GM21786 (cell line): ENCODE measurements at regions not wholly inside any gene's neighbourhood (a gene's known extent, or its start where the extent isn't known, plus 50 kb on each side); places are given as distances from the start of the nearest gene placed in this dataset.

Source experiments
- ATAC-seq: cut with Tn5 transposase; IDR thresholded peaks from one replicate; pipeline ENCODE4 v1.9.1; 2021; ENCODE audit not compliant: unreplicated experiment

GRCh38 chr10:130481076-130481930 is 345.1 kb downstream of the GLRX3 start:
- ATAC-seq, result no peak

GRCh38 chr10:130481936-130482335 is 345.7 kb downstream of the GLRX3 start:
- no peak for ATAC-seq

- ATAC-seq, result no peak
These were observed 347.7 kb downstream of the GLRX3 start for GRCh38 chr10:130483691-130484467.

DNA sequence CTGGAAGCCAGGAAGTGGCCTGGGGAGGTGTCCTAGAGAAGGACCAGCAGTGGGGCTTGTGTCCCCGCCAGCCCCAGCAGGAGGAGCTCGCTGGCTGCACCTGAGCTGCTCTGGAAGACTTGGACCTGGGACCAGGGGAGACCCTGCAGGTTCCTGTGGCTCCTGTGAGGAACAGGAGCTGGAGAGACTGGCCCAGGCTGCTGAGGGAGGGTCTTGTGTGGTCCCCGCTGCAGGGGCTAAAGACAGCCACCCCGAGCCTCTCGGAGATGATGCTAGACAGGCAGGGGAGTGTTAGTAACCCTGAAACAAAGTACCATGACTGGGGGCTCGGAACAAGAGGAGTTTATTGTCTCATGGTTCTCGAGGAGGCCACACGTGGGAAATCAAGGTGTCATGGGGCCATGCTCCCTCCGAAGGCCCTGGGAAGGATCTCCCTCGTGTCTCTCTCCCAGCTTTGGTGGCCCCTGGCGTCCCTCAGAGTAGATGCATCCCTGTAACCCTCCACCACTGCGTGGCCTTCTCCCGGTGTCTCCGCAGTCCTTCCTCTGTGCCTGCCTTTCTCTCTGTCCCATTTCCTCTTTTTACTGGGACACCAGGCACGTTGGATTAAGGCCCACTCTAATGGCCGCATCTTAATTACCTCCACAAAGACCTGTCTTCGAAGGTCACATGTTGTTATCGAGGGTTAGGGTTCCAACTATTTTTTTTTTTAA is 348.4 kb downstream of the GLRX3 start:
- no peak for ATAC-seq

- no peak for ATAC-seq
These were observed 349.2 kb downstream of the GLRX3 start for GRCh38 chr10:130485236-130485957.

GRCh38 chr10:130485958-130486895 is 350.0 kb downstream of the GLRX3 start:
- no peak for ATAC-seq

GRCh38 chr10:130486906-130487305 is 350.7 kb downstream of the GLRX3 start:
- no peak for ATAC-seq

- no peak for ATAC-seq
These were observed 351.4 kb downstream of the GLRX3 start for GRCh38 chr10:130487566-130487965.

DNA sequence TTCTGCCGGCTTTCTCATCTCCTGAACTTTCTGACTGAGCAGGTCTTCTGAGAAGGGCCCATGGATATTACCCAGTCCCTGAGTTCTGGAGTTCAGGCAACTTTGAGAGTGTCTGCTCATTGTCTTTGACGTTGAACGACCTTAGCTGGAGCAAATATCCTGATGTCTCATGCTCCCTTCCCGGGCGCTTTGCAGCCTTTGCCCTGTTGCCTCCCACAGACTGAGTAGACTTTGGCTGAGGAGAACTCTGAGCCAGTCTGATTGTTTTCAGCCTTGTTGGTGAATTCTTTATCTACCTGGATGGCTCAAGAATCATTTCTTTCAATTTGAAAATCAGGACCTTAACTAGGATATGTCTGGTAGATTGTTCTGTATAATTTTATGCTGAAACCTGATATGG is 353.7 kb downstream of the GLRX3 start:
- no peak for ATAC-seq

DNA sequence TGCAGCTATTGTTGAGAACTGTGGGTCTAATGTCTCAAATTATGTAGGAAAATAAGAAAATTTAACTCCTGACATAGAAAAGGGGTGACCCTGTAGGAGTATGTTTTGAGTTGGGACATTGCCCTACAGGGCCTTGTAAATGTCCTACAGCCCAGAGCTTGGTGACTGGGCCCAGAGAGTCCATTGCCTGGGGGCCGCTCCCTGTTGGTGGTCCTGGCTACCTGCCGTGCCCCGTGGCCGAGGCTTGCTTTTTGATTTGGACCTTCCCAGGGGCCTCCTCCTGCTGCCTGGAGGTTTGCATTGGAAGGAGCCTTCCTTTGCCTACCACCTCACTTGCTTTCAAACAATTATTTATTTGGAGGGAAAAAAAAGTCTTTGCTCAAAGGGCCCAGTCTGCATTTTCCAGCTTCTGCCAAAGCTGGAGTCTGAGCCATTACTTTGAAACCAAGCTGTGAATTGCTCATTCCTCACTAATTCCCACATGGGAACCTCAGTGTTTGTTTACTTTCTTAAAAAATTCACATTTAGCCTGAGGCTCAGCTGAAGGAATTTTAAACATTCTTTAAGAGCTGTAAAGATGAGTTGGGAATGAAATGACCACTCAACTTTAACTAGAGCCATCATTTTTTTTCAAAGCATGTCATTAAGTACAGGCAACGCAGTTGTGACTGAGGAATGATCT is 355.0 kb downstream of the GLRX3 start:
- no peak for ATAC-seq

DNA sequence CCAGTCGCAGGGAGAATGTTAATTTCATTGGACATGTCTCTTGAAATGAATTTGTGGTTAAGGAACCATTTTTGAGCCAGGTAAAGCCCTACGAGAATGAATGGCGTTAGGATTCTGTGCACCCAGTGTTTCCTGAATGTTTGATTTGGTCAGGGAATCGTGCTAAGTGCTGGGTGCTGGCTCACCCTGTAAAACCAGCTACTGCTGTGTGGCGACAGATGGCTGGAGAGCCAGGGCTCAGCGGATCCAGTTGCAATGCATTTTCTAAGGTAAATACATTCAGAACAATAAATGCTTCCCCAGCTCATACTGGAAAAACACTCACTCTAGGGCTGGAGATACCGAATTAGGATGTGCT is 355.5 kb downstream of the GLRX3 start:
- no peak for ATAC-seq

- ATAC-seq, result no peak
These were observed 356.2 kb downstream of the GLRX3 start for GRCh38 chr10:130492266-130492934.

GRCh38 chr10:130493021-130493420 is 356.8 kb downstream of the GLRX3 start:
- no peak for ATAC-seq

DNA sequence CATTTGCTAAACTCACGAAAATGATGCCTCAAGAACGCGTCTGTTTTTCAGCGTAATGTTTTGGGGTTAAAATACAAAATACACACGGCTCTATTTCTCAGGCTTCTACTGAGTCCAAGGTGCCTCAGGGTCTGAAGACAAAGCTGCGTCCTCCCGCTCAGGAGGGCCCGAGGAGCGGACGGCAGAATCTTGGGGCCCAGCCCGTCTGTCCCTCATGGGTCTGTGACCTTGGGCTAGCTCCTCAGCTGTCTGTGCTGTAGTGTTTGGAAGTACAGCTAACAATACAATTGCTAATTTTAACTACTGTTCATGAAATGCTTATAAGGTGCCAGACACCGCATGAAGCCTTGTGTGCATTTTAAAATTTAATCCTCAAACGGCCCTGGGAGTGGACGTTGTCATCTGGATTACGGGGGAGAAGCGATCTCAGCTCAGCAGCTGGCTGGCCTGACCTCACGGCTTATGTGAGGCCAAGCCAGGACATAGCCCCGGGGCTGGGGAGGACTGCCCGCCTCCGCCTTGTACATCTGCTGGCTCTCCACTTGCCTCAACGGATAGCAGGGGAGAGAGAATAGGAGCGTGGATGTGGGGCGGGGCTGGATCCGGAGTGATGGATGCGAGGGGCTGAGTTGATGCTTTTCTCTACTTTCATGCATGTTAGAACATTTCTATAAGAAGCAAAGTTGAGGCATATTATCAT is 357.4 kb downstream of the GLRX3 start:
- no peak for ATAC-seq

DNA sequence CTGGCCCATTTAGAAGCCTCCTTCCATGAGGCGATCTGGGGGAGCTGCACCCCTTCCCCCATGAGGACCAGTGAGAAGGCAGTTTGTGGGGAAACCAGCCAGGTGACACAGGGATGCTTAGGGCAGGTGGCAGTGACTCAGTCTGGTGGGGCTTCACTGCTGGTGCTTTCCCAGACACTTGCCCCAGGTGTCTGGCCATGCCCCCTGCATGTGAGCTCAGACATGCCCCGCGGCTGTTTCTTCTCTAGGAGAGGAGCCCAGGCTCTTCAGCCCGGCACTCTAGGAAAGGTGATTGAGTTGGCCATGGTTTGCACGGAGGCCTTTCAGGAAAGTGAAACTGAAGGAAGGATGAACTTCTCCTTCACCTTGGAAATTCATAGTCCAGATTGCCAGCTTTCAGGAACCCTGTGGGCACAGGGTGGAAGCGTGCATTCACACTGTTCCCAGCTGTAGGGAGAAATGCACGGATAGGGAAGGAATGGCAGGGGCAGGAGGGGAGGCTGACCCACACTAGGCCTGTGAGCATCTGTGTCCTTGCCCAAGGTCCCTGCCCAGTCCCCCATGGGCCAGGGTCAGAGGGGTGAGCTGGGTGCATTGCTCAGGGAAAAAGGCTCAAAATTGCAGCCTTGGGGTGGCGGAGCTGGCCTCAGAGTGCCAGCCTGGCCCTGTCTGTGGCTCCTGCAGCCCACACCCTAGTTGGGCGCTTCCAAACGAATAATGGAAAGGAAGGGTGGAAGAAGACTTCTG is 359.1 kb downstream of the GLRX3 start:
- ATAC-seq, result no peak

DNA sequence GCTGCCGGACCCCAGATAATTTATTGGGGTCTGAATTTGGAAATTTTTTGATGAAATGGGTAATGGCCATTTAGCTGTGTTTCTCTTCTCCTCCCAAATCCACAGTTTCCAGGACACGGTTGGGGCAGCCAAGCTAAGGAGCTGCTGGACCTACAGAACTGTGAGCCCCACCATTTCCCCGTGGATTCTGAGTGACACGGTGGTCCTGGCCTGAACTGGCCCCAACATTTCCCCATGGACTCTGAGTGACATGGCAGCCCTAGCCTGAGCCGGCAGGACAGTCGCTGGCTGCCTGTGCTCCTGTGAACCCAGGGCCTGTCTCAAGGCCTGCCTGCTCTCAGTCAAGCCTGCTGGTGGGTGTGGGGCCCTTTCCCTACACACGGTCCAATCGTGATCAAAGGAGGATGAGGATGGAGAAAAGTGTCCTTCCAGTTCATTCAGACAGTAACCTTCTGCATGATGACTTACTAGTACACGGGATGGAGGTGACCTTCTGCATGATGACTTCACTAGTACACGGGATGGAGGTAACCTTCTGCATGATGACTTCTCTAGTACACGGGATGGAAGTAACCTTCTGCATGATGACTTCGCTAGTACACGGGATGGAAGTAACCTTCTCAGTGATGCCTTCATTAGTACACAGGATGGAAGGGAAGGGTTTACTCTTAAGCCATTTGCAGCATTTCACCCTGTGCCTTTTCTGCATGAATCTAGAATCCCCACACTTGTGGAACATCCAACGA is 359.9 kb downstream of the GLRX3 start:
- ATAC-seq, result no peak
